H1 (cell line): ENCODE measurements at regions not wholly inside any gene's neighbourhood (a gene's known extent, or its start where the extent isn't known, plus 50 kb on each side); places are given as distances from the start of the nearest gene placed in this dataset.

Source experiments
- MAFK ChIP-seq: IDR thresholded peaks from 2 replicates; pipeline ENCODE4 v1.6.1; 2012; ENCODE audit warnings: low read depth, mild to moderate bottlenecking, improper control_type of control experiment, low read length
- RXRA ChIP-seq: IDR thresholded peaks from 2 replicates; pipeline ENCODE4 v1.6.1; 2011; ENCODE audit warnings: low read depth, mild to moderate bottlenecking, low read length, moderate library complexity; ENCODE audit not compliant: insufficient read depth
- SAP30 ChIP-seq: fragments of 300-600 bp; sonication (generic); IDR thresholded peaks from 2 replicates; pipeline ENCODE4 v1.7.1; 2012; ENCODE audit warnings: low read length, moderate library complexity, mild to moderate bottlenecking, inconsistent platforms; ENCODE audit not compliant: insufficient read depth, insufficient replicate concordance
- SP1 ChIP-seq: IDR thresholded peaks from 2 replicates; pipeline ENCODE4 v1.6.1; 2011; ENCODE audit warnings: low read depth, low read length
- TEAD4 ChIP-seq: IDR thresholded peaks from 2 replicates; pipeline ENCODE4 v1.6.1; 2012; ENCODE audit warnings: low read depth, low read length, inconsistent platforms, mixed read lengths
- ZNF274 ChIP-seq: IDR thresholded peaks from 2 replicates; pipeline ENCODE4 v1.7.0; 2012; ENCODE audit warnings: low read length, borderline replicate concordance; ENCODE audit errors: extremely low read depth
- TF ChIP-seq, protein P1 (sequence below): IDR thresholded peaks from 2 replicates; pipeline ENCODE4 v1.6.1; 2011; ENCODE audit warnings: low read depth, mild to moderate bottlenecking, low read length; ENCODE audit not compliant: insufficient read depth

DNA sequence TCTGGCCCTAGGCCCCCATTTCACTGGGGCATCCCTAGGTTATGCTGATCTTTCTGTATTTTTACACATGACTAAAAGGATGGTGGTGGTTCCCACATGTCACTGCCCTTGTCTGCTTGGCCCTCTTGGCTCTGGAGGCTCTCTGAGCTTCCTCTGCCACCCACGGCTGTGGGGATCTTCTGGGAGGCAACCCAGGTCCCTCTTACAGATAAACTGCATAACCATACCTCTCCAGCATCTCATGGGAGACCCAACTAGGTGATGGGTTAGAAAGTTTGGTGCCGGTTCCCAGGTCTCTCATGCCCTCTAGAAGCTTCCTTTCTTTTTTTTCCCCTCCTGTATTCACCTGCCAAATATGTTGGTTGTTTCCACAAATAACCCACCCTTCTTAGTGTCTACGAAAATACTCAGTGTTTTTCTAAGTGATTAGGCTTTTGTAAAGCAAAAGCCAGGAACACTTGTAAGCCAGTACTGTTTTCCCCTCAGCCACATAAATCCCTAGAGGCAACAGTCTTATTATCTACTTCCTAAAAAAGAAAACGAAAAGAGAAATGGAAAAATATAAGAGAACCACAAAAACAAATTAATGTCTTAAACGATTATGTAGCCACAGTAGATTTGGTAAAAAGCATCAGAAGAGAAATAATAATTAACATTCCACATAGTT lies 71.7 kb upstream of the SMLR1 start (continued):
- TF ChIP-seq, protein P1, sequence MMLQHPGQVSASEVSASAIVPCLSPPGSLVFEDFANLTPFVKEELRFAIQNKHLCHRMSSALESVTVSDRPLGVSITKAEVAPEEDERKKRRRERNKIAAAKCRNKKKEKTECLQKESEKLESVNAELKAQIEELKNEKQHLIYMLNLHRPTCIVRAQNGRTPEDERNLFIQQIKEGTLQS: no peak
- TF ChIP-seq SP1 (no peak), TEAD4 (no peak), SAP30 (no peak), ZNF274 (no peak), MAFK (no peak), RXRA (no peak)
